KBM-7 (cell line): ENCODE measurements at regions not wholly inside any gene's neighbourhood (a gene's known extent, or its start where the extent isn't known, plus 50 kb on each side); places are given as distances from the start of the nearest gene placed in this dataset.

Experiments
- DNase-seq: peaks from one replicate; pipeline ENCODE4 v3.0.0-alpha.2; 2015
- in situ Hi-C: fragments of 300-500 bp; cut with MboI; formaldehyde crosslinking; loops from 2 replicates; pipeline ENCODE4 v1.14.3; 2020; ENCODE audit warnings: low sequenced_read_pairs, low pct_unique_long_range_greater_than_20kb, mixed read lengths

- in situ Hi-C loops: no loop called here
These were observed 513.4 kb downstream of the SHQ1 start for GRCh38 chr3:72334681-72335457.

GRCh38 chr3:72332689-72333088, 515.6 kb downstream of the SHQ1 start:
- DNase-seq: no peak
- in situ Hi-C loops: no loop called here

More at GRCh38 chr3:72334681-72335457, 513.4 kb downstream of the SHQ1 start:
- DNase-seq: no peak

GRCh38 chr3:72332036-72332435, 516.2 kb downstream of the SHQ1 start:
- DNase-seq: no peak
- in situ Hi-C loops: no loop called here

- in situ Hi-C loops: no loop called here
- no peak for DNase-seq
These were observed 517.2 kb downstream of the SHQ1 start for GRCh38 chr3:72331076-72331475.

GRCh38 chr3:72329354-72329753, 518.9 kb downstream of the SHQ1 start:
- in situ Hi-C loops: no loop called here
- no peak for DNase-seq

- in situ Hi-C loops: no loop called here
- no peak for DNase-seq
These were observed 519.4 kb downstream of the SHQ1 start for GRCh38 chr3:72328755-72329277.

- in situ Hi-C loops: no loop called here
- DNase-seq: no peak
These were observed 521.2 kb downstream of the SHQ1 start for GRCh38 chr3:72327008-72327407.

GRCh38 chr3:72324253-72324811, 523.9 kb downstream of the SHQ1 start:
- DNase-seq: no peak
- in situ Hi-C loops: no loop called here

GRCh38 chr3:72323773-72324172, 524.5 kb downstream of the SHQ1 start:
- no peak for DNase-seq
- in situ Hi-C loops: no loop called here

GRCh38 chr3:72322264-72322976, 525.8 kb downstream of the SHQ1 start:
- DNase-seq: no peak
- in situ Hi-C loops: no loop called here

GRCh38 chr3:72320955-72321303, 527.3 kb downstream of the SHQ1 start:
- in situ Hi-C loops: no loop called here
- no peak for DNase-seq

- DNase-seq: no peak
- in situ Hi-C loops: no loop called here
These were observed 527.9 kb downstream of the SHQ1 start for GRCh38 chr3:72320095-72320954.

GRCh38 chr3:72319194-72320094, 528.8 kb downstream of the SHQ1 start:
- DNase-seq: no peak
- in situ Hi-C loops: no loop called here

GRCh38 chr3:72318504-72319193, 529.6 kb downstream of the SHQ1 start:
- no peak for DNase-seq
- in situ Hi-C loops: no loop called here

GRCh38 chr3:72317491-72317890, 530.8 kb downstream of the SHQ1 start:
- in situ Hi-C loops: no loop called here
- no peak for DNase-seq

- no peak for DNase-seq
- in situ Hi-C loops: no loop called here
These were observed 531.6 kb downstream of the SHQ1 start for GRCh38 chr3:72316501-72317279.

GRCh38 chr3:72313308-72313707, 528.4 kb upstream of the PROK2 start:
- no peak for DNase-seq
- in situ Hi-C loops: no loop called here
